Panc1 (cell line): ENCODE measurements at regions not wholly inside any gene's neighbourhood (a gene's known extent, or its start where the extent isn't known, plus 50 kb on each side); places are given as distances from the start of the nearest gene placed in this dataset.

ENCODE experiments used
- TCF7L2 ChIP-seq: IDR thresholded peaks from 2 replicates; pipeline ENCODE4 v1.6.1; 2011; ENCODE audit warnings: mild to moderate bottlenecking, low read depth, low read length, inconsistent platforms
- TF ChIP-seq, protein P1 (sequence below): fragments of 450-650 bp; IDR thresholded peaks from 2 replicates; pipeline ENCODE4 v1.5.1; 2017; ENCODE audit warnings: mild to moderate bottlenecking

DNA sequence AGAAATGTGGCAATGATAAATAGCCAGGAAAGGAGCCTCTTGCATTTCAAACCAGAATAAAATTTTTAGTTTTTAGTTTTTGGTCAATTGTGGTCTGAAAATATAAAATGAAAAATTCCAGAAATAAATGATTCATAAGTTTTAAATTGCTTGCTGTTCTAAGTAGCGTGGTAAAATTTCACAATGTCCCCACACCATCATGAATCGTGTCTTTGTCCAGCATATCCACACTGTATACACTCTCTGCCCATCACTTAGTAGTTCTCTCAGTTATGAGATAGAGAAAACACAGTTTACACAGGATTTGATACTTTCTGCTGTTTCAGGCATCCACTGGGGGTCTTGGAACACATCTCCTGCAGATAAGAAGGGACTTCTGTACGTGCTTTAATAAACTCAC lies 783.9 kb downstream of the TSN start:
- TF ChIP-seq, protein P1, sequence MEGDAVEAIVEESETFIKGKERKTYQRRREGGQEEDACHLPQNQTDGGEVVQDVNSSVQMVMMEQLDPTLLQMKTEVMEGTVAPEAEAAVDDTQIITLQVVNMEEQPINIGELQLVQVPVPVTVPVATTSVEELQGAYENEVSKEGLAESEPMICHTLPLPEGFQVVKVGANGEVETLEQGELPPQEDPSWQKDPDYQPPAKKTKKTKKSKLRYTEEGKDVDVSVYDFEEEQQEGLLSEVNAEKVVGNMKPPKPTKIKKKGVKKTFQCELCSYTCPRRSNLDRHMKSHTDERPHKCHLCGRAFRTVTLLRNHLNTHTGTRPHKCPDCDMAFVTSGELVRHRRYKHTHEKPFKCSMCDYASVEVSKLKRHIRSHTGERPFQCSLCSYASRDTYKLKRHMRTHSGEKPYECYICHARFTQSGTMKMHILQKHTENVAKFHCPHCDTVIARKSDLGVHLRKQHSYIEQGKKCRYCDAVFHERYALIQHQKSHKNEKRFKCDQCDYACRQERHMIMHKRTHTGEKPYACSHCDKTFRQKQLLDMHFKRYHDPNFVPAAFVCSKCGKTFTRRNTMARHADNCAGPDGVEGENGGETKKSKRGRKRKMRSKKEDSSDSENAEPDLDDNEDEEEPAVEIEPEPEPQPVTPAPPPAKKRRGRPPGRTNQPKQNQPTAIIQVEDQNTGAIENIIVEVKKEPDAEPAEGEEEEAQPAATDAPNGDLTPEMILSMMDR, result no peak
- no peak for TF ChIP-seq TCF7L2
